H1 (cell line): ENCODE measurements at regions not wholly inside any gene's neighbourhood (a gene's known extent, or its start where the extent isn't known, plus 50 kb on each side); places are given as distances from the start of the nearest gene placed in this dataset.

Experiments used
- CTCF ChIP-seq, 3 experiments: IDR thresholded peaks; 1 replicate in 2 of 3; 2 replicates in 1 of 3; pipeline versions ENCODE4 v1.5.1 to v1.6.1; 2011; ENCODE audit warnings: low read length in 3 of 3, mild to moderate bottlenecking in 3 of 3, inconsistent platforms in 2 of 3, low read depth in 1 of 3, moderate library complexity in 1 of 3; ENCODE audit not compliant: insufficient read depth in 1 of 3; ENCODE audit errors: control extremely low read depth in 1 of 3
- RNF2 ChIP-seq: fragments of 200-900, 300-1000 bp; sonication (generic); IDR thresholded peaks from 2 replicates; pipeline ENCODE4 v1.7.1; 2016; ENCODE audit warnings: borderline replicate concordance, low read depth, mild to moderate bottlenecking, antibody characterized with exemption, low read length; ENCODE audit not compliant: poor library complexity, severe bottlenecking; ENCODE audit errors: missing control alignments
- TCF12 ChIP-seq: IDR thresholded peaks from 2 replicates; pipeline ENCODE4 v1.6.1; 2011; ENCODE audit warnings: low read depth, mild to moderate bottlenecking, low read length
- ZNF274 ChIP-seq: IDR thresholded peaks from 2 replicates; pipeline ENCODE4 v1.7.0; 2012; ENCODE audit warnings: low read length, borderline replicate concordance; ENCODE audit errors: extremely low read depth

- TF ChIP-seq TCF12 (no peak), ZNF274 (no peak), CTCF (IDR thresholded peaks at IDR 0.05; ENCODE audit: control extremely low read depth in 1 of 3, insufficient read depth in 1 of 3, low read depth in 1 of 3, low read length in 3 of 3) (no peak), RNF2 (no peak)
These were observed 525.5 kb upstream of the PTGER4 start for GRCh38 chr5:40154194-40154593.
